ENCODE measurements at regions not wholly inside any gene's neighbourhood (a gene's known extent, or its start where the extent isn't known, plus 50 kb on each side); places are given as distances from the start of the nearest gene placed in this dataset.

GRCh38 chr6:104017410-104018381, 842.0 kb downstream of the HACE1 start:
- Mint-ChIP-seq H3K9me3 (ENCODE audit: low read depth) (no peaks in the 10 kb centered on the region), H3K4me3 (ENCODE audit: unreplicated experiment) (no peak overlapping the region), H3K4me1 (ENCODE audit: low read depth) (no peaks in the 10 kb centered on the region), H3K36me3 (ENCODE audit: low read depth) (no peaks in the 10 kb centered on the region), H3K27ac (ENCODE audit: unreplicated experiment) (no peak overlapping the region), H3K27me3 (ENCODE audit: low read depth) (peaks cover 20% of the 10 kb centered on the region)
- DNase-seq (ENCODE audit: low spot score), result peak; percentile 64
- no peak for TF ChIP-seq CTCF (IDR thresholded peaks at IDR 0.05)

- peaks cover 10% of the 10 kb centered on the region for H3K27me3 Mint-ChIP-seq (ENCODE audit: low read depth)
- DNase-seq (ENCODE audit: low spot score), result no peak
- H3K9me3 Mint-ChIP-seq (ENCODE audit: low read depth), result no peaks in the 10 kb centered on the region
- no peaks in the 10 kb centered on the region for H3K4me1 Mint-ChIP-seq (ENCODE audit: low read depth)
- TF ChIP-seq CTCF (IDR thresholded peaks at IDR 0.05), result no peak
- no peak overlapping the region for H3K4me3 Mint-ChIP-seq (ENCODE audit: unreplicated experiment)
- no peaks in the 10 kb centered on the region for H3K36me3 Mint-ChIP-seq (ENCODE audit: low read depth)
- no peak overlapping the region for H3K27ac Mint-ChIP-seq (ENCODE audit: unreplicated experiment)
These were observed 845.4 kb downstream of the HACE1 start for GRCh38 chr6:104014163-104014959.

GRCh38 chr6:104013312-104013971, 846.3 kb downstream of the HACE1 start:
- Mint-ChIP-seq H3K27ac (ENCODE audit: unreplicated experiment) (no peak overlapping the region), H3K27me3 (ENCODE audit: low read depth) (peaks cover 10% of the 10 kb centered on the region), H3K4me3 (ENCODE audit: unreplicated experiment) (no peak overlapping the region), H3K4me1 (ENCODE audit: low read depth) (no peaks in the 10 kb centered on the region), H3K9me3 (ENCODE audit: low read depth) (no peaks in the 10 kb centered on the region), H3K36me3 (ENCODE audit: low read depth) (no peaks in the 10 kb centered on the region)
- DNase-seq (ENCODE audit: low spot score), result no peak
- TF ChIP-seq CTCF (IDR thresholded peaks at IDR 0.05), result no peak

DNA sequence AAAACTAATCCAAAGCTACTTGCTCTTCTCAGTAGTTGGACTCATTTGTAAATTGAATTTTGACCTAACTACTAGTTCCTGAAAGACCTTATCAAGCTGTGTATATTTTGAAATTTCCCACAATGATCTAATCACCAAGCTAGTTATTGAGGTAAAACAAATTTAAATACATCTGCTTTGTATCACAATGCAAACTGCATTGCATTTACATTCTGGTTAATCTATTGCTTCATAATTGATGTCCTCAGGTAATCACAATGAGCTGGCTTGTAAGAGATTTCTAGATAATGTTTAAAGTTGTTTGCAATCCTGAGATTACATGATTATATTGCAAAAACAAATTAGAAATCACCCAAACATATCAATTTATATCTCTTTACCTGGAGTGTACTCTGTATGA, 848.8 kb downstream of the HACE1 start:
- DNase-seq (ENCODE audit: low spot score), result no peak
- H3K27me3 Mint-ChIP-seq (ENCODE audit: low read depth), result peaks cover 15% of the 10 kb centered on the region
- H3K4me3 Mint-ChIP-seq (ENCODE audit: unreplicated experiment), result no peak overlapping the region
- H3K9me3 Mint-ChIP-seq (ENCODE audit: low read depth), result no peaks in the 10 kb centered on the region
- no peak for TF ChIP-seq CTCF (IDR thresholded peaks at IDR 0.05)
- H3K4me1 Mint-ChIP-seq (ENCODE audit: low read depth), result no peaks in the 10 kb centered on the region
- no peak overlapping the region for H3K27ac Mint-ChIP-seq (ENCODE audit: unreplicated experiment)
- H3K36me3 Mint-ChIP-seq (ENCODE audit: low read depth), result no peaks in the 10 kb centered on the region
